Activated CD8-positive, alpha-beta memory T cell treated with anti-CD3 and anti-CD28 coated beads for 4 hours (primary cell): ENCODE measurements at regions not wholly inside any gene's neighbourhood (a gene's known extent, or its start where the extent isn't known, plus 50 kb on each side); places are given as distances from the start of the nearest gene placed in this dataset.

Source experiments
- DNase-seq, 2 donors: peaks; one replicate each; pipeline ENCODE4 v3.0.0-alpha.2; 2020; ENCODE audit warnings: low read depth in 2 of 2

DNA sequence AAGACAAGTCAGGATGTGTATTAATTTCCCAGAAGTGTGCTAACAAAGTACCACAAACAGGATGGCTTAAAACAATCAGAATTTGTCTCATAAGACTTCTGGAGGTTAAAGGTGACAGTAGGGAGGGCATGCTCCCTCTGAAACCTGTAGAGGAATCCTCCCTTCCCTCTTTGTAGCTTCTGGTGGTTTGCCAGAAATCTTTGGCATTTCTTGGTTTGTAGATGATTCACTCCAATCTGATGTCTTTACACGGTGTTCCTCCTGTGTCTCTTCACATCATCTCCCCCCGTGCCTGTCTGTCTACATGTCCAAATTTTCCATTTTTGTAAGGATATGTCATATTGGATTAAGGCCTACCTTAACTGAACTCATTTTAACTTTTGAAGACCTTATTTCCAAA is 471.5 kb downstream of the ZNF608 start:
- DNase-seq, result no peak

DNA sequence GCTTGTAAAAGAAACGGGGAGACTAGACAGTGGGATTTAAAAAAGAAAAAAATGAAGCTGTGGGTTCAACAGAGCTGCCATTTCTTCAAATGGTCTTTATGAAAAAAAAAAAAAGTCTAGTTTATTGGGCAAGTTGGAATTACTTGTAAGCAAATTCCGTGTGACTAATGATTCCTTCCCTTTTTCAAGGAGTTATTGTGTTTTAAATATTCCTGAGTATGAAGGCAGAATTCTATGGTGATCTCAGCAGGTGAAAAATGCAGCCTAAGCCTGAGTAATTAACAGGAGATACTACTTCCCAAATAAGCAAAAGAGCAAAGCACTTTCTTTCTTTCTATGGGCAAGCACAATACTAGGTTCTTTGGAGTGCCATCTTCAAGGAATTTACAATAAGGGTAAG is 481.9 kb downstream of the ZNF608 start:
- no peak for DNase-seq

DNA sequence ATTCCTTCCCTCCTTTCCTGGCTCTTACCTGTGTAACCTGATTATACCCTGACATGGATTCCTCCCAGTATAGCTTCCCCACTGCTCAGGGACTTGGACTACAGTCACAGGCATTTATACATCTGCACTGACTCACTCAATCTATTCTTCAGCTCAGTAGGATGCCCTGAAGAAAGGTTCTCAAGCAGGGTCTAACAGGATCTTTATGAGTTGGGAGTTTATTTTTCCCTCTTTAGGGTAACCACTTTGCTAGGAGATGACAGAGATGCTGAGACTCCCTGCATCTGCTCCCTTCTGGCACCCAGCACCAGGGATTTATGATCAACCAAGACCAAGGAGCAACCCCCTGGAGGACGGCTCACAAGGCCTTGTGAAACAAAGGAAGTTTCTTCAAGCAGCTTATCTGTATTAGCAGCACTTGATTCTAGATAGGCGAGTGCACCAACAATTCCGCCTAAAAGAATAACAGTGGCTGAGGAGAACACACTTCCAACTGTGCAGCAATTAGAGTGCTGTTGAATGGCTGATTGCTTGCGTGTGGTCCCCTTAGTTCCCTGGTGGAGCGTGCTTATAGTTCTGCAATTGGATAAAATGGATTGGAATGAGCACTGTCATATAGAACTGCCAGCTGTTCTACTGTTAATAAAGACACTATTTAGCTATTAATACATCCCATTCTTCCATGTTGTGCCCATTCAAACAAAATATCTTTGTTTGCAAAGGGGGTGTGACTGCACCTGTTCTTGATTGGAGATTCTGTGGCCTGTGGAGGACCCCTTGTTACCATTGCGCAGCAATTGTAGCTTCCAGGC is 482.6 kb downstream of the ZNF608 start:
- DNase-seq, result no peak

DNA sequence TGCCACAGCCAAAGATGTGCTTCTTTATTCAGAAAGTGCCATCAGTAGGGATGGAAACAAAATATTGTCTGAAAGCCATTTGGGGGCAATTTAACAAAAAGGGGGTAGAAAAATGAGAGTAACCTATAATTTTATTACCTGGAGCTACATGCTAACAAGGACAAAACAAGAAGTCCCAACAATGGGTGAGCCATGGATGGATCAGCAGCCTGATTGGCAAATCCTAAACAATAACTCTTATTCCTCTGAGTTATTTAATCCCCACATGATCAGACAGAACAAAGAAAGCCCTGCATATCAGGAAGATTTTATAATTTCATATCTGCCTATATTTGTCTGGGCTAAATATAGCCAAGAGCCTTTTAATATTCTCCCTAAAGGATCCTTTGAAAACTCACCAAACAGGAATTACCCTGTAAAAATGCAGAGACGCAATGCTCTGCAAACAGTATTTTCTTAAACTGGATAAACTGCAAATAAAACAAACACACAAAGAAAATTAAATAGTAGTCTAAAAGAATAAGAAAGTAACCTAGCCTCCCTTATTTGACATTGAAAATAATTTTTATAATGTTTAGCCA is 483.4 kb downstream of the ZNF608 start:
- DNase-seq, result no peak

DNA sequence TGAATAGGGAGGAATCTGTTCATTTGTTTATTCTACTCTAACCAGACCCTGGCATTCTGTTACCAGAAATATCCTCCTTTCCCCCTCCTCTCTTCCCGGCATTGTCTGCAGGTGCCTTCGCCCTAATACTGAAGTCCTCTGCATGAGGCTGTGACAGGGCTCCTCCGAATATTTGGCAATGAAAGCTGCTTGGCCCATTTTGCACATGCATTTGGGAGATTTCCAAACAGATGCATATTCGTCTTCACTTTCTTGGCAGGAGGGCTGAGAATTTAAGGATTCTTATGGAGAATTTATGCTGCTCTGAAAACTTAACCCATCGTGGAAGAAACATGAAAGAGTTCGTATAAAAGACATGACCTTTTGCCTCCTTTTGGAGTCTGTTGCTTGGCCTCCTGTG is 484.0 kb downstream of the ZNF608 start:
- DNase-seq, result no peak

DNA sequence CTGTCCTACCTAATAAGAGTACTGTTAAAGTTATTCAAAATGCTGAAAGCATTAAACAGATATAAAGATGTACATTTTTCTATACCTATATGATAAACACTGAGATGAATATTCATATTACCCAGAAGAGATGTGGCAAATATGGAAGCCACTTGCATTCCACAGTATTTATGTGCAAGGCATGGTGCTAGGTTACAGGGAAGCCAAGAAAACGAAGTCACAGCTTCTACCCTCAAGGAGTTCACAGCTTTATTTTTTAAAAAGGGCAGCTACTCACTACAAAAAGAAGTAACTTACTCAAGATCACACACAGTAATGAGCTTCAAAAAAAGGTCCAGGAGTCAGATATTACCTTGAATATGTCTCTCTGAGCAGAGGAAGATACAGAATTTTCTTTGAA is 484.6 kb downstream of the ZNF608 start:
- no peak for DNase-seq

DNA sequence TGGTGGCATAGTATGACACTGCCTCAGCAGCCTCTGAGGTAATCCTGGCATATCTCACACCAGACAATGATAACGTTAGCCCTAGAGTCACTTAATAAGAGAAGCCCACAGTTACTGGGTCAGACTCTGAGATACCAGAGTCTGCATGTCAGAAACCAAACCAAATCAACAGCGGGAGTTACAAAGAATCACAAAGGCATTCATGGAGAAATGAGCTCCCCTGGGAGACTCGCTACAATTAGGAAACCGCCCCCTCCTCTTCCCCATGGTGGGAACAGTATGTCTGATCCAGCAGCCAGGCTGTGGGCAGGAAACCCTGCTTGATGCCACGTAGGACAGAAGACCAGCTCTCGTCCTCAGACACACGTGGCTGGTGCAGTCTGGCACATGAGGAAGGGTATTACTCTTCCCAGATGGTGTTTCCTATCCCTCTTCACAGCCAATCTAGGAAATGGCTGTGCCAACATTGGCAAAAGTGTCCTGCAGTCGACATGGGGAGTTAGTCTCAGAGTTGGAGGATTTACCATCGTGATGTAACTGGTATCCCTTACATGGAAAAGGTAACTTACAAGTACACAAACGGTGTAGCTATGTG is 485.4 kb downstream of the ZNF608 start:
- no peak for DNase-seq

DNA sequence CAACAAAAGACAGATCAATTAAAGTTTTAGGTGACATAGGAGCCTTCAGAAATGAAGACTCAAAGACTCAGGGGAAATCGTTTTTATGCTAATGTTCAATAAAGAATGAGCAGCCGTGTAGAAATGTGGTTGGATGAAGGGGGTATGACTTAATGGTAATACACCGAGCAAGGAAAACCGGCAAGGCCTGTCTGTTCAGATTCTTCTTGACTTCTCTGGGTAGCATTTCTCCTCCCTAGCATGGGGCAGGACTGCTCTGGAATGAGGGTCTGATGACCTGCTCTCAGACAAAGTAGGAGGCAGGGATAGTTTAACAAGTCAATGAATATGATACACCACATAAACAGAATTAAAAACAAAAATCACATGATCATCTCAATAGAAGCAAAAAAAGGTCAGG is 487.4 kb downstream of the ZNF608 start:
- DNase-seq, result no peak

DNA sequence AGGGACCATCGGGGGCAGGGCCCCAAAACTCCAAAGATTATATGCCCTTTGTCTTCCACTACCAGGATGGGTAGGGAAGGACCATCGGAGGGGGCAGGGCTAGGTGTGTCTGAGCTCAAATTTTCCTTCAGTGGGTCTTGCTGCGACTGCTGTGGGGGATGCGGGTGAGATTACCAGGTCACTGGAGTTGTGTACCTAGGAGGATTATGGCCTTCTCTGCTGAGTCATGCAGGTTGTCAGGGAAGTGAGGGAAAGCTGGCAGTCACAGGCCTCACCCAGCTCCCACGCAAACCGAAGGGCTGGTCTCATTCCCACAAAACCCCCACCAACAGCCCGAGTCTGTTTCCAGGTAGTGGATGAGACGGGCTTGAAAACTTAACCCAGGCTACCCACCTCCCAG is 489.4 kb downstream of the ZNF608 start:
- DNase-seq, result no peak

DNA sequence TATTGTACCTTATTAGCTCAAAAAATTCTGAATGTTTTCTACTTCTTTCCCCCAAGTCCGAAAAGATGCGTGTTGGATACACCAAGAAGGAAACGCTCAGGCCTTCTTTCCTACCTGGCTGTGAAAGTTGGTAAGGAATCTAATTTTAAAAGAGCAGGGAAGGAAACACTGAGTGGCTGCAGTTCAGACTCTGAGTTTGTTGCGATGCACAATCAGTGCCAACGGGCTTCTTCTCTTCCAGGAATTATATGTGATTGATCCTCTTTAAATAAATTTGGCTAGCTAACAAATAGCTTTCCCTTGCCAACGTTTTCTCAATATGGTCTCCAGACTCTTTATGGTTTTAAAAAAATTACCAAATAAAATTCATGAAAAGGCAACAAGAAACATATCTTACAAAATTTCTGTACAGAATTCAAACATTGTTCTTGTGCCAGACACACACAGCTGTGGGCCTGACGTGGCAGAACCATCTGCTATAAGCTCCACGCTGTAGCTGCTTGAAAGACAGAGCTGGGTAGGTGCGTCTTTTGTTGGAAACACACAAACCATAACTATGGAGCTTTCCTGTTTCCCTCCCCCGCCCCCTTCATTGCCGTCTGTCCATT is 493.1 kb downstream of the ZNF608 start:
- no peak for DNase-seq

DNA sequence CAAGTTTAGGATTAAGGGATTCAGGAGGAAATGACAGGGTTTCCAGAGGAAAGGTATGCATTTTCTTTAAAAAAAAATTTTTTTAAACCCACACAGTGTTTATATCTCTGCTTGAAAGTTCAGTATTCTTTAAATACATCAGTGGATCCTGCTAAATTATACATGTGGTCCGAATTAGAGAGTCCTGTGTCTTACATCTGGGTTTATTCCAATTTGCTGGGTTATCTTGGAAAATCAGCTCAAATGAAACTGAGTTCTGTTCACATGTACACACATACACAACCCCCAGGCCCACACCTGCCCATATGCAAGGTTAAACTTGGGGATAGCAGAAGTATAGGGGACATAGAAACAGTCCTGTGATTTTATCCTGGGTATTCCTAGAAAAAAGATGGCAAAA is 493.7 kb downstream of the ZNF608 start:
- DNase-seq, result no peak

DNA sequence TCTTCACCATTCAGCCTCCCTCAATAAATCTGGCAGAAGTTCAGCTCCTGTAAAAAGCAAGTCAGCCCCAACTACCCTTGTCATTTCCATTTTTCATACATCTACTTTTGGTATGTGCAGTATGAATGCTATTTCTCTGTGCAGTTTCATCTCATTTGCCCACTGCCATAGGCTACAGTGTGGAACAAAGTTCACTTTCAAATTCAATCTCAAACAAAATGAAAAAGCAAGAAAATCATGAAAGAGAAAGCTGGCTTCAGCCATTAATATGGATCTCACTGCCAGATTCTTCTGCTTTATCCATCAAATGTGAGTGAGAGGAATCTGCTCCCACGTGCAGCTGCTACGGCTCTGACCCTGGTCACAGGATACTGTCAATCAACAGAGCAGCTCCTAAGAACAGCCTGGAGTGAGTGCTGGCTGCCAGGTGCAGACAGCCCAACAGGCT is 494.2 kb downstream of the ZNF608 start:
- no peak for DNase-seq

DNA sequence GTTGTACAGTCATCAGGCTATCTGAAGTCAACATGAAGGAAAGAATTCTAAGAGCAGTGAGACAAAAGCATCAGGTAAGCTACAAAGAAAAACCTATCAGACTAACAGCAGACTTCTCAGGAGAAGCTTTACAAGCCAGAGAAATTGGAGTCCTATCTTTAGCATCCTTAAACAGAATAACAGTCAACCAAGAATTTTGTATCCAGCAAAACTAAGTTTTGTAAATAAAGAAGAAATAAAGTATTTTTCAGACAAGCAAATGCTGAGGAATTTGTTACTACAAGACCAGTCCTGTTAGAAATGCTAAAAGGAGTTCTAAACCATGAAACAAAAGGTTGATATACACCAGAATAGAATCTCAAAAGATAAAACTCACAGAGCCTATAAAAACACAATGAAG is 501.2 kb downstream of the ZNF608 start:
- no peak for DNase-seq

DNA sequence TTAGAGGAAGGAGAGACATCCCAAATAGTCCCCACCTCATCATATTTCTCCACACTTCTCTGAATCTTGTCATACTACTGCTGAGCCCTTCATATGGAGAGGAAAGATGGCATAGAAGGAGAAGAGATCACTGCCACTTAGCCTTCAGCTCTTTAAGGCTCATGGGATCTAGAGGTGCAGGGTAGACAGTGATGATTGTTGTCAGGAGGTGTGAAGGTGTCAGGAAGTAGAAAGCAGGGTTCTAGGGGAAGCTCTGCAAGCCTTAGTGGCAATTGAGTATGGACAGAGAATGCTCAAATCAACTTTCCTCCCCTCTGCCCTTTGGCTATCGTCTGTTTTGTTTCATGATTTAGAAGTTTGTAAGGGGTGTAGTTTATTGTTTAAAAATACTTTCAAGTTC is 505.7 kb downstream of the ZNF608 start:
- no peak for DNase-seq

DNA sequence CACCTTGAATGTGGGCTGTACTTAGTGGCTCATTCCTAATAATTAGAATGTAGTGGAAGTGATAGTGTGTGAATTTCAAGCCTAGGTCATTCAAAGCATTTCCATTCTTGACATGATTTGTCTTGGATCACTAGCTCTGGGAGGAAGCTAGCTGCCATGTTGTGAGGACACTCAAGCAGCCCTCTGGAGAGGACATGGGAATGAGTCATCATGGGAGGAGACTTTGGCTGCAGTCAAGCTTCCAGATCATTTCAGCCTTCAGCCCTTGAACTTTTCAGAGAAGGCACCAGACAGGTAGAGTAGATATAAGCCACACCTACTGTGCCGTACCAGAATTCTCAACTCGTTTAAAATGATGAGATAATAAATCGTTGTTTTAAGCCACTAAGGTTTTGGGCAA is 506.9 kb downstream of the ZNF608 start:
- DNase-seq, result no peak

DNA sequence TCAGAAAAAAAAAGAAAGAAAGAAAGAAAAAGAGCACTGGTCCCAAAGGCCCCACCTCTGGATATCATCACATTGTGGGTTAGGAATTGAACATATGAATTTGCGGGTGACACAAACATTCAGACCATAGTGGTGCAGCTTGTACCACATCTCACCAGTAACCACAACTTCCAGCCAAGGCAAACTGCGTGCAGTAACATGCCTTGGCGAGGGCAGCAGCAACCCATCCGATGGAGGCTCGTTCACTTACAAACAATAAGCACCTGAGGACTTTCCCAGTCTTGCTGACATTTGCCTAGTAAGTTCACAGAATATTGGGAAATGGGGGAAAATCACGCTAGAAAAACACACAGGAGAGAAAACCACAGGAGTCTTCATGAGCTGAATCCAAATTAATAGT is 508.1 kb downstream of the ZNF608 start:
- DNase-seq, result no peak

DNA sequence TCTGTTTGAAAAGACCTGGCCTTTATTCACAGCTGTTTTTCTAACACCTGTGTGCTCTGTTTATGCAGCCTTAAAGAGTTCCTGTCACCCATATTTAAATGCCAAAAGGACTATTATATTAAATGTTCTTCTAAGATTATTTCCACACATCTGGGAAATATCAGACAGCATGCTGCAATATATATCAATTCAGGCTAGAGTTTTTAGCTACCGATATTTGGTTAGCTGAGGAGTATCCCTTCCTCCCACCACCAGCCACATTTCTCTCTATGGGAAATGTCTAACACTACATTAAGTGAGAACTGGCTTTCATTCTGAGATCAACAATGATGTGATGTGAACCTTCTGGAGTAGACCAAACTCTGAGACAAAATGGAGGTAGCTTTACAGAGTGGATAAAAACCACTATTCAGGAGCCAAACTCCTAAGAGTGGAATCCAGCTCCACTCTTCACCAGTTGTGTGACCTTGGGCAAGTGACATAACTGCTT is 509.2 kb downstream of the ZNF608 start:
- no peak for DNase-seq

DNA sequence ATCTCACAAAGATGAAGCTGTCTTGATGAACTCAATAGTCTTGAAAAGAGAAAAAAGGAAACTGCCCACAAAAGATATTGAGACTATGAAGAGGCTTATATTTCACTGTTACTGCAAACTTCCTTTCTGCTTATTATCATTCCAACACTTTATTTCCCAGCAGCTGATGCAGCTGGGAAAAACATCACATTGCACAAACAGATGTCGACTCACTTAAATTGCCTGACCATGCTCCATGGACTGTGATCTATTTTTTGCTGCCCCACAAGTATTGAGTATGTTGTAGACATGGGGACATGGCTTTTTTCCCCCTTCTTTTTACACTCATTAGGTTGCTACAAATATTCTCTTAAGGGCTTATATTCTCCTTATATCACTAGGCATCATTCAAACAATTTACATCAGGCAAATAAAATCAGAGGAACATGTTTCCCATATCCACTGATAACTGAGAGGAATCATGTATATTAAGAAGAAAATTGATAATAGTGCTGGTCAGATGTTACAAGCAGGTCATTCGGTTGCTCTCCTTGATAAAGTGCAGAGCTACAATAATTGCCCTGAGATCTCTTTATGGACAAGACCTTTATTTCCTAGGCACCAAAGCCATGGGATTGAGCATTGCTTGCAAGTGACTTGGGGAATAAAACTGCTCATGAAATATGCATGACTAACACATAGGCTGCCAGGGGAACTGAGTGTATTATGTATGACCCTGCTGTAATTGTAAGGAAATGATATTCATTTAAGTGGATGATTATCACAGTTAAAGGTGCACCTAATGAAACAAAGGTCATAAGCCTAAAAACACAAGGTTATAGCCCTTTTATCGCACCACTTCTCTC is 509.9 kb downstream of the ZNF608 start:
- no peak for DNase-seq

DNA sequence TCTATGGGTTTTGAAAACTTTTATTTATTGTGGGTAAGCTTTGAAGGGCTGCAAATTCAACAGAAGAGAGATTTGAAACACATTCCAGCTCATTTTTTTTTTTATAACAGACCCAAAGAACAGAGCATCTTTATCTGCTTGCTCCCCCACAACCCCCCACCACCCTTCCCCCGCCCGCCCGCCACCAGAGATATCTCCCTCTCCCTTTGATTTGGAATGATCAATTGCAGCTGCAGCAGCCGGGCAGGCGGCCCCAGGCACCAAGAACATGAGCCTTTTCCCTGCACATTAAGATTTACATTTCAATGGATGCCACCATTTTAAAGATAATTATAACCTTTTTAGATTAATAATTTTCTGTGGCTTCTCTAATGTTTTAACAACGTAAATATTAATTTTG is 510.9 kb downstream of the ZNF608 start:
- no peak for DNase-seq

DNA sequence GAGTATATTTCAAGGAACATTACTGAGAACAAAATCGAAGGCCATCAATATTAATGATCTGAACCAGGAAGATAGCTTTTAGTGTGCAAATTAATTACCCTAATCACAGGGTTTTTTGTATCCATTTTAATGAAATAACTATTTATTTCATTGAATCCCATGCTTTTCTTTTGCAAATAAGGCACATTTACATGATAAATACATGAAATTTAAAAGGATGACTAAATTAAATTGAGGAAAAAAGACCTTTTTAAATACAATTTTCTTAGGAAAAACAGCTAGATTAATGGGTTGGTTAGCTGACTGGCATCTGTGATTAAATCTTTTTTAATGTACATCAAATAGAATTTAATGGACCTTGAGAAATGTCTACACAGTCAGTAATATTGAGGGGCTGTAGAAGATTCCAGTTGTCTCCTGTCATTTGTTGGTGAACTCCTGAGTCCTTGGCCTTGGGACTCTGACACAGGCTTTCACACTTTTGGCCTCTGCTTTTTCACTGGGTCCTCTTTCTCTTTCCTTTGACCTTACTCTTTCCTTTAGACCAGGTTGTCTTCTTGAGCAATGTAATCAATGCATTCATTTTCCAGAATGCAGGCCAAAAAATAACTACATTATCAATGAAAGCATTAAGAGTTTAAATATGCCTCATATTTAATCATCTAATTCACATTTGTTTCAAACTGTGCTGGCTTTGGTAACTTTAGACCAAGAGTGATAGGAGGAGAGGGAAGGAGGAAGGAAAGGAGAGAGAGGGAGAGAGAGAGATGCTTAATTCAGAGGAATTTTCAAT is 511.5 kb downstream of the ZNF608 start:
- no peak for DNase-seq
